Activated CD8-positive, alpha-beta memory T cell treated with anti-CD3 and anti-CD28 coated beads, Interleukin-2, amount 50 U/mL, for 48 hours (primary cell): ENCODE measurements at regions not wholly inside any gene's neighbourhood (a gene's known extent, or its start where the extent isn't known, plus 50 kb on each side); places are given as distances from the start of the nearest gene placed in this dataset.

ENCODE experiments used
- DNase-seq: peaks from one replicate; pipeline ENCODE4 v3.0.0-alpha.2; 2020

DNA sequence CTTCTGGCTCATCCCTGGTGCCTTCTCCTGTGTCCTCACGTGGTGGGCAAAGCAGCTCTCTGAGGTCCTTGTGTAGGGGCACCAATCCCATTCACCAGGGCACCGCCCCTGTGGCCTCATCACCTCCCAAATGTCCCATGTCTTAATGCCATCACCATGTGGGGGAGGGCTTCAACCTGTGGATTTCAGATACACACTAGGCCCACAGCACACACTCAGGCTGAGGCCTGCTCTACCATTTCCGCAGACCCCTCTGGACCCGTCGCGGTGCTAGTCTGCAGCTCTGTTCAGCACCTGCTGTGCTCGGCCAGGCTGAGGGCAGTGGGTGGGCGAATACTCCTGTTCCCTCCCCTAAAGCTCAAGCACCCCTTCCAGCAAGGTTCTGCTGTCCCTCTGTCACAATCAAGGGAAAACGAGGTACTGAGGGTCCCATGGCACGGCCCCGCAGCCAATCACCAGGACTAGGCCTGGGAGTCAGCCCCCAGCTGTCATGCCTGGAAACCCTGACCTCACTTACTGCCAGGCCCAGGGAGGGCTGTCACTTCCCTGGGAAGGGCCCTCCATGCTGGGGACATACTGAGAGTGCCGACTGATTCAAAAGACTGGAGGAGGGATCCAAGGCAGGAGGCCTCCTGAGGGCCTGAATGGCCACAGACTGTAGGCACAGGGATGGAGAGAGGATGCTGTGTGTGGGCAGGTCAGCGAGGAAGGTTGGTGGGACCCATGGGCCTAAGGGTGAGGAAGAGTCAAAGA lies 123.8 kb upstream of the RET start:
- DNase-seq, result peak; percentile 22

DNA sequence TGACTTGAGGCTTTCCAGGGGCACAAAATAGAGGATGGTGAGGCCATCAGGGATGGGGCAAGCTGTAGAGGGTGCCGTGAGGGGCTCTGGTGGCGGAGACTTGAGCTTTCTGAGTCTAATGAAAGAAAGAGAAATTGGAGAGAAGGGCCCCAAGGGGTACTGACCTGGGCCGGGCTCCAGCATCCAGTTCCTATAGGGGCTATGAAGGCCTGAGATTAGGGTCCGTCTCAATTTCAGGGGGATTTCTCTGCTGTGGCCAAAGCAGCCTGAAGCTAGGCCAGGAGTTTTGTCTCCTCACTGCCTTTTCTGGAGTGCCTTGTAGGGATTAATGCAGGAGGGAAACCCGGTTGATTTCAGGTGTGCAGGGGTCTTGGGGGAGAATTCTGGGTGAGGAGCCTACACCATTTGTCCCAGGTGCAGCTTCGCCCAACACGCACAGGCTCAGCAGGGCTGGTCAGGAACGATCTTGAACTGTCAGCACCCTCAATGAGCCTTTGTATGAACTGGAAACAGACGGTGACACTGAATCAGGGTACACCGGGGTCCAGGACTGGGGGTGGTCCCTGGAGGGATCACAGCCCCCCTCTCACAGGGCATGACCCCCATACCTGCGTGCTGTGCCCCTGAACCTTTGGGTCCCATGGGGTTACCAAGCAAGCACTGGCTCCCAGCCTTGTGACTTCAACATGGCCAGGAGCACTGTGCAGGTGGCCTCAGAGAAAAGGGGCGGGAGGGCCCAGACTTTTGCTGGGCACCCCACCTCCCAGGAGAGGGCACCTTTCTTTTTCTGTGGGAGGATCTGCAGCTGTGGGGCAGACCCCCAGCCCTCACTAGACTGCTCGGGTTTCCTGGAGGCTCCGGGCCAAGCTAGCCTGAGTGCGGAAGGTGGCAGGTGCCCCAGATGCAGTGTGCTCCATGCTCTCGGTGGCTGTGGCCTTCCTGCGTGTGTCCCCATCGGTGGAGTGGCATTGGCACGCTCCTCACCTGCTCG lies 122.9 kb upstream of the RET start:
- peak; percentile 28 for DNase-seq

DNA sequence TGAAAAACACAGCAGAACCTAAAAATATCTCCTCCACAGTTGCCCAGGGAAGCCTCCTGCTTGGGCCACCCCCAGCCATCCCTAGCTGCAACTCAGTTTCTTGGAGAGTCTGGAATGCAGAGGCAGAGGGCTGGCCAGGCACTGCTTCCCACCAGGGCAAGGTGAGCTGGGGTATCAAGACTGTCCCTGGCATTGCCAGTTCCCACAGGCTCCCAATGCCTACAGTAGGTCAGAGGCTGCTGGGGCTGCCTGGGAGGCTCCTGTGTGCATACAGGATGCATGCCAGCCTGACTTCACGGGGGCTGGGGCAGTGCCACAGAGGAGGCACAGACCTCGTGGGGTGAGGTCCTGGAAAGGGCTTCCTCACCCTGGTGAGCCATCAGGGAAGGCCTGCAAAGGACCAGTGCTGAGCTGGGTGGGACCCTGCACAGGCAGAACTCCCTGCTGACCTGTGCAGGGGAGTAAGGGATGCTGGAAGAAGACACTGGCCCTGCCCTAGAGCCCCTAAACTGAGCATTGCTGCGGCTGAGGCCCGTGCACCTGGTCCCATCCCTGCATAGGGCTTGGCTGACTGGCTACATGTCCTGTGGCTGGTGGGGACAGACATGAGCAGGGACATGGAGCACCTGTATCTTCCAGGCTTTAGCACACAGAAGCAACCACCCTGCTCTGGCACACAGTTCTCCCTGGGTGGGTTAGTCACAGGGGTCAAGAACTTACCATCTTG lies 121.9 kb upstream of the RET start:
- DNase-seq, result peak; percentile 22

DNA sequence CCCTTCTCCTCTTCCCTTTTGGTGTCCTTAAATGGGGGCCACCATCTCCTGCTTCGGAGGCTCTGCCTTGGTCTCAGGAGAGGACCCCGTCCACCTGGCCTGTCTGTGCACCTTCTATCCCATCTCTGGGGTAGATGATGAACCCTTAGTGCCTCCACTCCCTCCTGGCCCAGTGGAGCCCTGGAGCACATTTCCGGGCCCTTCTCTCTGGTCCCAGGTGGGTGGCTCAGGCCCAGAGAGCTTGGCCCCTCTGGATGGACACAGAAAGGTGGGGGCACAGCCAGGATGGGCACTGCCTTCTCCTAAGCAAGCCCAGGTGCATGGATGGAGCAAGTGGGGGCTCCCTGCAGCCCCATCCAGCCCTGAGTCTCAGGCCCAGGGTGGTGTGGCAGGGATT lies 121.4 kb upstream of the RET start:
- peak; percentile 18 for DNase-seq

DNA sequence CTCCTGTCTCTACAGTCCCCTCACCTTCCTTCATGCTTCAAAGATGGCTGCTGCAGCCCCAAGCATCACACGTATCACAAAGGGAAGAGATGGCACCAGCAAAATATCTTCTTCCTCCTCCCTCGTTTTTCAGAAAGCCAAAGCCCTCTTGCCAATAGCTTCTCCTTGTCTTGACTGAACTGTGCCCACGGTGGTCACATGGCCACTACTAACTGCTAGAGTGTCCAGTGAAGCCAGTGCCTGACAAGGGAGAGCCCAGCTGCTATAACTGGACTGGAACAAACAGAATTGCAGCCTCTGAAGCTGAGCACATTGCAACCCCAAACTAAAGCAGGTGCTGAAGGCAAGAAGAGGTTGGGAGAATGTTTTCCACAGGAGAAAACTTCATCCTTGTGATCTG lies 120.8 kb upstream of the RET start:
- DNase-seq, result peak; percentile 18

DNA sequence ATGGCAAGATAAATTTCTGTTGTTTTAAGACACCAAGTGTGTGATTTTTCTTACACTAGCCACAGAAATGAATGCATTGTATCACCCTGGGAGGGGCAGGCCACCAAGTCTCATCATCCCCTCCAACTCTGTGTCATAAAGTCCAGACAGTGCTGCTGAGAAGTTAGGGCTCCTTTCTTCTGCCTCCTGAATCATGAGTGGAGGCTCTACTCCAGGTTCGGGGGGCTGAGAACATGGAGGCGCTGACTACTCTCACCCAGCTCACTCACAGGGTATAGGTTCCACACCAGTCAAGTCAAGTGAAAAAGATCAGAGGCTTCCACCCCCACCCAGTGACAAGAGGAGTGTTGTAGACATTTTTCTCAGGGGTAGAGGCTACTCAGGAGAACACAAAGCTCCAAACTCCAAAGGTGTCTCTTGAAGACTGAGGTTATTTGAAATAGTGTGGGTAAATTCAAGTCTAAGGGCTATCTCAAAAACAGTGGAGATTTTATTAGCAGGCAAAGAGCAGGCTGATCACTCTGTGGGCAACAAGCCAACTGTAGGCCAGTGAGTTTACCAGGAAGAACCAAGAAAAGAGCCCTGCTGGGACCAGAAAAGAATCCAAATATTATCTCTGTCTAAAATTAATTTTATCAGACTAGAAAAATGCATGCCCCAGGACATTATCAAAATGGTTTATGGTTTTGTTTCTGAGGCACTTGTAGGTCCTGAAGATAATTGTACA lies 118.6 kb upstream of the RET start:
- no peak for DNase-seq

DNA sequence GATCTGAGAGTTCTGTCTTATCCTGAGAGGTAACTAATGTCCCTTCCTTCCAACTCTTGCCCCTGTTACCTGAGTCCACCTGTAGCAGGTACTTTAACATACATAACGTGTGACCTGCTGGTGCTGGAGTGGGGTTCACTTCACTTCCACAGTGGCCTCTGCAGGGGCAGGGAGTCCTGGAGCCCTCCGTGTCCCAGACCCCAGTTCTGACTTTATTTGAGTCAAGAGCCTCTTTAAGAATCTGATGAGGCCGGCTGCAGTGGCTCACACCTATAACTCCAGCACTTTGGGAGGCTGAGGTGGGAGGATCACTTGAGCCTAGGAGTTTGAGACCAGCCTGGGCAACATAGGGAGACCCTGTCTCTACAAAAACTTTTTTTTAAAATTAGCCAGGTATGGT lies 117.0 kb upstream of the RET start:
- peak; percentile 22 for DNase-seq

DNA sequence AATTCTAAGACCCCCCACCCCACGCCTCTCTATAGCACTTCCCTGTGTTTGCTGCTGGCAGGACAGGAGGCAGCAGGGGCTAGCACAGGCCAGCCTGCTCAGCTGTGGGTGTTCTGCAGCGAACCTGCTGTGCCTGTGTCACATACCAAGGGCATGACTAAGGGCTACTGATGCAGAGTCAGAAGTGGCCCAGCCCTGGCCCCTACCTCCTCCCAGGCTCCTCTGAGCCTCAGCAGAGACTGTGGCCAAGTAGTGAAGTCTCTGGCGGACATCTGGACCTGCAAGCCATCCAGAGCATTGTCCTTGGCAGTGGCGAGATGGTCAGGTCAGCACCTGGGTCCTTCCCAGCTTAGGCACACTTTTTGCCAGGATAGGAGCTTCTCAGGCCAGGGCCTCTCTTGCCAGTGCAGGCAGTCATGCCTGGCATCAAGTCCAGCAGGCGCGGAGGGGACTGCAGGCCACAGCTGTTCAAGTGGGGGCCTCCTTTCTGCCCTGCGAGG lies 116.3 kb upstream of the RET start:
- peak; percentile 30 for DNase-seq

DNA sequence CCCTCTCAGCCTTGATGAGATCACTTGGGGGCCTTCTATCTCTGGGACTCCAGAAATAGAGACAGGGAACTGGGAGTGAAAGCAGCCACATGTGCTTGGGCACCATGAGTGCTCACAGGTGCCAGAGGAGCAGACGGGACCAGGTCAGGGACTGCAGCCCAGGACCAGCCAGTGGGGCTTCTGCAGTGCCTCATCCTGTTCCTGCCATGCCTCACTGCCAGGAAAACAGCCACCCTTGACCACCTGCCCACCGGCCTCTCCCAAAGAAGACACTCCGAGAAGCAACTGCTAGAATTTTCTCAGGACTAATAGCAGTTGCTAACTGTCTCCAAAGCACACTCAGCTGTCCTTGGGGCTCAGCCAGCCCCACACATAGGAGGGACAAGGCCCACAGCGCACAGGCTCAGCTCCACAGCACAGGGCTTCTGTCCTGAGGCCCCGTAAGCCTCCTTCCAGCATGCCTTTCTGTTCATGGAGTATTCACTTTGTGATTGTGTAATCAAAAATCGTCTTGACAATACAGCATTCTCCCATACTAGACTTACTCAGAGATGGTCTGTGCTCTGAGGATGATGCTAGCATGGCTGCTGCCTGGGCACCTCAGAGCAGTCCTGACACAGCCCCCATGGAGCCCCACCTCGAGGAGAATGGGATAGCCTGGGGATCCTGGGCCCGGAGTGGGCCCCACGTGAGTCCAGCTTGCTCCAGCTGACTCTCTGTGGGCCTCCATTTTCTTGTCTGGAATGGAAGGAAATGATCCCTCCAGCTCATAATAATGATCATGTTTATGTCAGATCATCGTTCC lies 115.7 kb upstream of the RET start:
- DNase-seq, result peak; percentile 20

DNA sequence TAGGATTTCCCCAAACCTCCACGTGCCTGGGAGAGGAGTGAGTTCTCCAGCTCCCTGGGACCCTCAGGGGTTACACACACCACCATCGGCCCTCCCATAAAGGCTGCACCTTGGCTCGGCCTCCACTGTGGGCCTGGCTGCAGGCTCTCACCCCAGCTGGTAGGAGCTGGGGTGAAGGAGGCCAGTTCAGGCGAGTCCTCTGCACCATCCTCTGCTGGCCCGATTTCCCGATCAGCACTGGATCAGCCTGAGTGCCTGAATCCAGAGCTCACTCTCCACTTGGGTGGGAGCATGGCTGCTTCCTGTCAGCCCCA lies 115.1 kb upstream of the RET start:
- DNase-seq, result peak; percentile 13

DNA sequence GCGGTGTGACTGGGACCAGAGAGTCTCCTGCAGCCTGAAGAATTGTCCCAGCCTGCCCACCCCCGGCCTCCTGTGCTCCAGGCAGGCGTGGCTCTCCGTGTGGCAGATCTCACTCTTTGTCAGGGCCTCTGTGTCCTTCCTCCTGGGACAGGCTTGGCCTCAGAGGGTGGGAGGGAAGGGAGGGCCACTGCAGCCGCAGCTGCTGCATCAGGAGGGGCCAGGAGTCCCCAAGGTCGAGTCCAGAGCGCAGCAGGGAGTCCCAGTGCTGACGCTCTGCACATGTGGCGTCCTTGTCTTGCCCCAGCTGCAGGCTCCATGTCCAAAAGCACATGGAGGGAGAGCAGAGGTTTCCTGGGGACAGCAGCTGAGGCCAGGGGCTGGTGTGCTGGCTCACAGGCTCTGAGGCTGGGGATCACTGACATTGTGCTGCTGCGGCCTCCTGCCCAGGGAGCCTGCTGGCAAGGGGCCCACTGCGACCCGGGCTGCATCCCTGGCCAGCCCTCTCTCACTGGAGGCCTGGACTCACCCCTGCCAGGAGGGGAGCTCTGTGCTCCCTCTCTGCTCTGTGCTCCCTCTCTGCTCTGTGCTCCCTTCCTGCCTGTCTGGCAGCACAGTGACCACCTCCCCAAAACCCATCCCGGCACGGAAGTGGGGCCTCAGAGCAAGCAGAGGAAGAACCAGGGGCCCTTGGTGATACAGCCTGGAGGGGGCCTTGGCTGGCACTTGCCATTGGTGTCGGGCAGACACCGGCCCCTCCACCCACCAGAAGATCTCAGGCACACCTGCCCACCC lies 114.6 kb upstream of the RET start:
- DNase-seq, result no peak

DNA sequence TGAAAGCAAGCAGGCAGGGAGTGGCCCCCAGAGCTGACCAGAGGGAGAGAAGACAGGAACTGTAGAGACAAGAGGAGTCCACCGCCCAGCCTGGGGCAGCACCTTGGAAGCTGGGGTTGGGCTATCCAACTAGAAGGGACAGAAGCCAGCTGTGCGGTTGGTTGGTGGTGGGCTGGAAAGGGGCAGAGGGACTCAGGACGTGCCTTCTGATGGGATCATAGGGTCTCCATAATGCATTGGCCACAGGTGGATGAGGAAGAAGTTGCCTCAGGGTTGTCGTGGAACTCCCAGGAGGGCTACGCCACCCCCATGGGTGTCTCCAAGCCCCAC lies 114.0 kb upstream of the RET start:
- DNase-seq, result no peak

DNA sequence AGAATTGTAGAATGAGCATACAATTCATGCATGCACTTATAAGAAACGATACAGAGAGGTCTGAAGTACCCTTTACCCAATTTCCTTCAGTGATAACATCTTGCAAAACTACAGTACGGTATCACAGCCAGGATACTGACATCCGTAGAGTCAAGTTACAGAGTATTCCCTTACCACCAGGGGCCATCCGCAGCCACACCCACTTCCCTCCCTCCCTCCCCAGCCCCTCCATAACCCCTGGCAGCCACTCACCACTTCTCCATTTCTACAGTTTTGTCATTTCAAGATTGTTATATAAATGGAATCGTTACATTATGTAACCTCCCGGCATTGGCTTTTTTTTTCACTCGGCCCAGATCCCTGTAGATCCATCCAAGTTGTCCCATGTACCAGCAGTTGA lies 113.6 kb upstream of the RET start:
- no peak for DNase-seq

DNA sequence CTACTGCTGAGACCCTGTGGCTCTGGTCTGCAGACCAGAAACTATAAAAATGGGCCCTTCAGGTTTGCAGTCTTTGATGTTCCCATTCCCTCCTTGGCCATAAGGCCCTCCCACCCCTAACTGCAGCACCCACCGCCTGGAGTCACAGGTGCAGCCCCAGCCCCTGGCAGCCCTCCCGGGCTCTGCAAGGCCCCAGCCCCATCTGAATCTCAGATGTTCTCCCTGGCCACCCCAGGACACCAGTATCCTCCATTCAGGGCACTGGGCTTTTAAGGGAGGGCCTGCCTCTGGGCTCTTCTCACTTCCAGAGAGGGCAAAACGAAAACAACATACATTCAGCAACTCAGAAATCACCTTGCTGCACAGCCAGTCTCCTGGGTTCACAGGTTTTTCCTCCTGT lies 107.7 kb upstream of the RET start:
- DNase-seq, result no peak

DNA sequence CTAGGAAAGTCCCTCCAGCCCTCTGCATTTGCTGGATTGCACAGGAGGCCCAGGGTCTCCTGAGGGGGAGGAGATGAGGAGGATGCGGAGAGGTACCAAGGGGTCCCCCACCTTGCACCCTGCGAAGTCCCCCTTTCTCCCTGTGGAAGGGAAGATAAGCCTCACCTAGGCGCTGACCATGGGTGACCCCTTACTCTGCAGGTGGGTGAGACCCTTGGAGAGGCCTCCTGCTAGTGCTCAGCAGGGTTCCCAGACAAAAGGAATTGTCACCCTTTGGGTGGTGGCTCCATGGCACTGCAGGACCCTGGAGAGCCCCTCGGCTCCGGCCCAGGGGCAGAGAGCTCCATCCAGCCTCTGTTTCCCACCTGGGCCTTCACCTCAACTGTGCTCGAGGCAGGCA lies 107.0 kb upstream of the RET start:
- DNase-seq, result no peak

DNA sequence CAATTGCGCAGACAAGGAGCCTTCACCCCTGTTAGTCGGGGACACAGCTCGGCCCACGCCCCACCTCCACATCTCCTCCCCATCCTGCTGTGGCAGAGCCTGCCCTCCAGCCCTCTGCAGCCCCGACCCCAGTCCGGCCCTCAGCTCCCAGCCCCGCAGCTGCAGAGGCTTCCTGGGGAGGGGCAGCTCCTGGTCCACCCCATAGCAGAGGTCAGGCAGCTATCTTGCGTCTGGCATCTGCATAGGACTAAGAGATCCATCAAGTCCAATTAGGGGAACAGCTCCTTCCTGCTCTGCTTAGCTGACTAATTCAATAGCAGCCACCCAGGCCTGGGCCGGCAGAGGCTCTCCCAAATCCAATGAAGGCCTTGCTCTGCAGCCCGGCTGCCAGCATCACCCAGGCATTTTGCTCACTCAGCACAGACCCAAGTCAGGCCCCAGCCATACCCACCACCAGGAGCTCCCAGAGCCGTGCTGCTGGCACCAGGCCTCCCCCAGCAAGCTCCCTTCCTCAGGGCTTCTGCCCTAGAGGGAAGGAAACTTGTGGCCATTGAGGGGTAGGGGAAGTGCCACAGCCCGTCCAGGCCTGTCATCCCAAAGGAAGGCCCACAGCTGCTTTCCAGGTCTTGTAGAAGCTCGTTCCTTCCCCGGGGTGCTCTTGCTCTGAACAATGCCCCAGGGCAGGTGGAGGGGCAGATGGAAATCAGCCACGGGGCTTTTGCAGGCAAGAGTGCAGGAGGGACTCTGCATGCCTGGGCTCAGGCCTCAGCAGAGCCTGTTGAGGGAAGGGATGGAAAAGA lies 106.2 kb upstream of the RET start:
- no peak for DNase-seq

DNA sequence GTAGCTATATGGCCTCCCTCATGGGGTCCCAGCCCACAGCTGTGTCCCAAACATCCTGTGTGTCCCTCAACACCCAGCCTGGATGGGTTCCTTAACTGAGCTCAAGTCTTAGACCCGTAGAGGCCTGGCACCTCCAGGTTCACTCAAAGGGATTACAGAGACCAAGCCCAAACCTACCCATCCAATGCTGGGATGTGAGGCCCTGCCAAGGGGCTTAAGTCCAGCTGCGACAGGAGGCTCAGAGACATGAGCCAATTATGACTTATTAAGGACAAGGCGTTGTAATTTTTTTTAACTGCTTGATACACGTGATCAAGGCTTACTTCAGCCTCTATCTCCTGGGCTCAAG lies 105.6 kb upstream of the RET start:
- DNase-seq, result no peak

DNA sequence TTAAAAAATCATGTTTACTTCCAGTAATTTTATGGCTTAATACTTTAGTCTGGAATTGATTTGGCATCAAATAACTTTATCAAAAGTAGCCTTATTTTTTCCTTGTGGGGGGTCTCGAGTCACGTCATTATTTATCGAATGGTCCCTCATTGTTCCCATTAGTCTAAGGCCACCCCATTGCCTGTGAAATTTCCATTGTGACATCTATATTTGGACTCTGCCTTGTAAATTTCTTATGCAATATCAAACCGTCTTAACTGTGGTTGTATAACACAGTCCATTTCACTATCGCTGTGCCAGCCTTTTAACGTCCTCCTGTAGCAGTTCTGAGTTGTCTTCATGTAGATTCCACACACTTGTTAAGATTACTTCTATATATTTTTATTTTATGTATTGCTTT lies 103.9 kb upstream of the RET start:
- DNase-seq, result no peak

DNA sequence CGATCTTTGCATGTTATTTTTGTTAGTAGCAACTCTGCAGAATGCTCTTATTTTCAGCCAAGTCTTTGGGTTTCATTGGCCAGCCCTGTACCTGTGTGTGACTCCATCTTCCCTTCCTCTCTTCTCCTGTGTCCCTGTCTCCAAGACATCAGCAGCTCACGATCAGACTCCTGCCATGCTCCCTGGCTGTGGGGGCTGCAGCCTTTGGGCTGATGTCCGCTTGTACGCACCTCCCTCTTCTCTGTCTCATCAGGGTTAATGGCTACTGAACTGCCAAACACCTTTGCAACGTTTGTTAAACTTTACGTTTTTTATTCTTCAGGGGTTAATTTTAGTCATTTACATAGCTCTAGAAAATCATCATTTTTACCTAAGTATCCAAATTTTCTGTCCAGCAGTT lies 103.5 kb upstream of the RET start:
- no peak for DNase-seq
